ENCODE measurements at regions not wholly inside any gene's neighbourhood (a gene's known extent, or its start where the extent isn't known, plus 50 kb on each side); places are given as distances from the start of the nearest gene placed in this dataset.

DNA sequence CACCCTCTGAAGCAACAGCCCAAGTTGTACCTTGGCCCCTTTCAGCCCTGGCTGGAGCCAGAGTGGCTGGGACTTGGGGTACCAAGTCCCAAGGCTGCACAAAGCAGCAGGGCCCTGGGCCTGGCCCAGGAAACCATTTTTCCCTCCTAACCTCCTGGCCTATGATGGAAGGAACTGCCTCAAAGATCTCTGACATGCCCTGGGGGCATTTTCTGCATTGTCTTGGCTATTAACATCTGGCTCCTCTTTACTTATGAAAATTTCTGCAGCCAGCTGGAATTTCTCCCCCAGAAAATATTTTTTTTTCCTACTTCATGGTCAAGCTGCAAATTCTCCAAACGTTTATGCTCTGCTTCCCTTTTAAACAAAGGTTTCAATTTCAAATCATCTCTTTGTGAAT lies 269.4 kb upstream of the CDYL start:
- Histone ChIP-seq H3K36me3 (no peaks in the 10 kb centered on the region), H3K9me3 (ENCODE audit: severe bottlenecking) (no peaks in the 10 kb centered on the region), H3K4me3 (ENCODE audit: low read depth, low read length) (no peak overlapping the region), H3K27ac (no peak overlapping the region), H3K27me3 (ENCODE audit: insufficient read depth, low read depth, severe bottlenecking) (peaks cover 85% of the 10 kb centered on the region)
- TF ChIP-seq, protein P1, sequence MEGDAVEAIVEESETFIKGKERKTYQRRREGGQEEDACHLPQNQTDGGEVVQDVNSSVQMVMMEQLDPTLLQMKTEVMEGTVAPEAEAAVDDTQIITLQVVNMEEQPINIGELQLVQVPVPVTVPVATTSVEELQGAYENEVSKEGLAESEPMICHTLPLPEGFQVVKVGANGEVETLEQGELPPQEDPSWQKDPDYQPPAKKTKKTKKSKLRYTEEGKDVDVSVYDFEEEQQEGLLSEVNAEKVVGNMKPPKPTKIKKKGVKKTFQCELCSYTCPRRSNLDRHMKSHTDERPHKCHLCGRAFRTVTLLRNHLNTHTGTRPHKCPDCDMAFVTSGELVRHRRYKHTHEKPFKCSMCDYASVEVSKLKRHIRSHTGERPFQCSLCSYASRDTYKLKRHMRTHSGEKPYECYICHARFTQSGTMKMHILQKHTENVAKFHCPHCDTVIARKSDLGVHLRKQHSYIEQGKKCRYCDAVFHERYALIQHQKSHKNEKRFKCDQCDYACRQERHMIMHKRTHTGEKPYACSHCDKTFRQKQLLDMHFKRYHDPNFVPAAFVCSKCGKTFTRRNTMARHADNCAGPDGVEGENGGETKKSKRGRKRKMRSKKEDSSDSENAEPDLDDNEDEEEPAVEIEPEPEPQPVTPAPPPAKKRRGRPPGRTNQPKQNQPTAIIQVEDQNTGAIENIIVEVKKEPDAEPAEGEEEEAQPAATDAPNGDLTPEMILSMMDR (IDR thresholded peaks at IDR 0.05; ENCODE audit: low read depth, low read length): no peak
- no peak for DNase-seq

DNA sequence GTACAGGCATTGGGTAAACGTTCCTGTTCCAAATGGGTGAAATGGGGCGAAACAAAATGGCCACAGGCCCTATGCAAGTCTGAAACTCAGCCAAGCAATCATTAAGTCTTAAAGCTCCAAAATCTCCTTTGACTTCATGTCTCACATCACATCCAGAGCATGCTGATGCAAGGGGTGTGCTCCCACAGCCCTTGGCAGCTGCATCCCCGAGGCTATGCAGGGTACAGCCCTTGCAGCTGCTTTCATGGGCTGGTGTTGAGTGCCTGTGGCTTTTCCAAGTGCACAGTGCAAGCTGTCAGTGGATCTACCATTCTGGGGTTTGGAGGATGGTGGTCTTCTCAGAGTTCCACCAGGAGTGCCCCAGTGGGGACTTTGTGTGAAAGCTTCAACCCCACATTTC lies 270.0 kb upstream of the CDYL start:
- Histone ChIP-seq H3K4me3 (ENCODE audit: low read depth, low read length) (no peak overlapping the region), H3K27me3 (ENCODE audit: insufficient read depth, low read depth, severe bottlenecking) (peaks cover 86% of the 10 kb centered on the region), H3K36me3 (no peaks in the 10 kb centered on the region), H3K9me3 (ENCODE audit: severe bottlenecking) (no peaks in the 10 kb centered on the region), H3K27ac (no peak overlapping the region)
- TF ChIP-seq, protein P1 (IDR thresholded peaks at IDR 0.05; ENCODE audit: low read depth, low read length): no peak
- no peak for DNase-seq

- peaks cover 86% of the 10 kb centered on the region for H3K27me3 ChIP-seq (ENCODE audit: insufficient read depth, low read depth, severe bottlenecking)
- TF ChIP-seq, protein P1 (IDR thresholded peaks at IDR 0.05; ENCODE audit: low read depth, low read length): no peak
- H3K9me3 ChIP-seq (ENCODE audit: severe bottlenecking): no peaks in the 10 kb centered on the region
- no peak overlapping the region for H3K4me3 ChIP-seq (ENCODE audit: low read depth, low read length)
- DNase-seq: no peak
- no peaks in the 10 kb centered on the region for H3K36me3 ChIP-seq
- H3K27ac ChIP-seq: no peak overlapping the region
These were observed 271.5 kb upstream of the CDYL start for GRCh38 chr6:4504700-4505099.

- Histone ChIP-seq H3K27me3 (ENCODE audit: insufficient read depth, low read depth, severe bottlenecking) (peaks cover 92% of the 10 kb centered on the region), H3K9me3 (ENCODE audit: severe bottlenecking) (no peaks in the 10 kb centered on the region), H3K4me3 (ENCODE audit: low read depth, low read length) (no peak overlapping the region), H3K27ac (no peak overlapping the region), H3K36me3 (no peaks in the 10 kb centered on the region)
- TF ChIP-seq, protein P1 (IDR thresholded peaks at IDR 0.05; ENCODE audit: low read depth, low read length): no peak
- DNase-seq: no peak
These were observed 272.5 kb upstream of the CDYL start for GRCh38 chr6:4503700-4504099.

DNA sequence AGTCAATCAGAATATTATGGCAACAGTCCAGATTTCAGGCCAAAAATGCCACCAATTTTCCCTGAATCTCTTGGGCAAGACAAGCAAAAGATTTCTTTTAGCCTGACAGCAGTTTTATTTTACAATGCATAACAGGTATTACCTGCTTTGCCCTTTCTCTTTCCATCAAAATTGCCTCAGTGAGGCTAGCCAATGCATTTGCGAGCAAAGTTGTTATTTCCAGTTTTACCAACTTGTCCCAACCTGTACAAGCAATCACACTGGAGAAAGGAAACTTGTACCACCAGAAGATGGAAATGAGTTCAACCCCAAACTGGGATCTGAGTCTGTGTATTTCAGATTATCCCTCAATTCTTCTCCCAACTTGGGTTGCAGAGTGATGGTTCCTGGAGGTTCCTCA lies 279.9 kb upstream of the CDYL start:
- Histone ChIP-seq H3K4me3 (ENCODE audit: low read depth, low read length) (no peak overlapping the region), H3K27ac (no peak overlapping the region), H3K36me3 (no peaks in the 10 kb centered on the region), H3K27me3 (ENCODE audit: insufficient read depth, low read depth, severe bottlenecking) (peaks cover 79% of the 10 kb centered on the region), H3K9me3 (ENCODE audit: severe bottlenecking) (no peaks in the 10 kb centered on the region)
- TF ChIP-seq, protein P1 (IDR thresholded peaks at IDR 0.05; ENCODE audit: low read depth, low read length): no peak
- no peak for DNase-seq

DNA sequence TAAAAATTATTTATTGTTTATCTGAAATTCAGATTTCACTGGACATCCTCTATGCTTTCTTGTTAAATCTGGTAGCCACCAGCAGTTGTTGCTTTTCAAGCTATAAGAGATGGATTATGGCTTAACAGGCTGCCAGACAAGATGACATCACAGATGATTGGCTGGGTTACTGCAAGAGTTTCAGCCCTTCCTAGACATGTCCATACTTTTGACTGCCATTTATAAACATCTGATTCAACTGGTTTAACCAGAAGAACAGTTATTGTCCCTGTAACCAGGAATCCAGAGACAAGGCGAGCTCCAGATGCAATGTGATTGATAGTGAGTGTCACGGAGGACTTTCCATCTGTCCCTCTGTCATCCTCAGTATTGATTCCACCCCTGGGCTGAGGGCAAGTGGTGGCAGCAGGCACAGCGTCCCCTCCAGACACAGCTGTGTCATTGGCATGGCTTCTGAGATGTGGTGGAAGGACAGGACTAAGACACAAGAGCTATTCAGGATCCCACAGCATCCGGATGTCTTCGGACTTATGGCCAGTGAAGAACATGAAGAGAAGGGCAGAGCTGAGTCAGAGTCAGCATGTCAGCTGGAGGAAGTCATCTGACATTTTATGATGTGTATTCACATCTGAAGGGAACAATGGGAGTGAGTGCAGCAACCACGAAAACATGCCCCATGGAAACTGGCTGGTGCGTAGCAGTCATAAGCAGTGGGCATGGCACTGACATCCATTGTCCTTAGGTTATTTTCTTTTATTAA lies 284.5 kb upstream of the CDYL start:
- H3K4me3 ChIP-seq (ENCODE audit: low read depth, low read length): no peak overlapping the region
- no peak overlapping the region for H3K27ac ChIP-seq
- H3K27me3 ChIP-seq (ENCODE audit: insufficient read depth, low read depth, severe bottlenecking): peaks cover 85% of the 10 kb centered on the region
- no peak for DNase-seq
- peaks cover 22% of the 10 kb centered on the region for H3K9me3 ChIP-seq (ENCODE audit: severe bottlenecking)
- no peaks in the 10 kb centered on the region for H3K36me3 ChIP-seq
- TF ChIP-seq, protein P1 (IDR thresholded peaks at IDR 0.05; ENCODE audit: low read depth, low read length): no peak

All from WERI-Rb-1 (cell line).